Skeletal muscle cell (primary cell): ENCODE measurements at regions not wholly inside any gene's neighbourhood (a gene's known extent, or its start where the extent isn't known, plus 50 kb on each side); places are given as distances from the start of the nearest gene placed in this dataset.
A peak's percentile ranks its signal among the peaks of the same experiment; 100 is the strongest.

Experiments
- DNase-seq: peaks from one replicate; pipeline ENCODE4 v3.0.0-alpha.2; 2010; ENCODE audit warnings: low read depth
- H3K4me3 ChIP-seq: 2 replicates; pipeline ENCODE4 v1.5.1; 2011; ENCODE audit warnings: low read depth, mild to moderate bottlenecking, control low read depth, low read length, moderate library complexity

DNA sequence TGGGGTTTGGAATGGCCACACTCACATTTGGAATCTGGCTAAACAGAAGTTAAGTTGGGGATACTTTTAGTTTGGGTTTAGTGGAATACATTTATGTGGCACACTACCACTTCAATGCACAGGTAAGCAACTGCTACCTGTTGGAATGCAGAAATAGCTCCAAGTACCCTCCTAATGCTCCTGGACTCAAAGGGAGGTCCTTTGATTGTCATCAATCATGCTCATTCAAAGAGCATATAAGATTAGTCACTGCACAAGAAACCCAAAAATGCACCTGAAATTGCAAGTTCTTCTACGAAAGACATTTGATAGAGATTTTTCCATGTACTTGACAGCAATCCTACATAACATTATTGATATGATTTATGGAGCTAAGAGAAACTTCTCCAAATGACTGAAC is 247.7 kb downstream of the ANKRD50 start:
- no peak overlapping the region for H3K4me3 ChIP-seq
- no peak for DNase-seq

DNA sequence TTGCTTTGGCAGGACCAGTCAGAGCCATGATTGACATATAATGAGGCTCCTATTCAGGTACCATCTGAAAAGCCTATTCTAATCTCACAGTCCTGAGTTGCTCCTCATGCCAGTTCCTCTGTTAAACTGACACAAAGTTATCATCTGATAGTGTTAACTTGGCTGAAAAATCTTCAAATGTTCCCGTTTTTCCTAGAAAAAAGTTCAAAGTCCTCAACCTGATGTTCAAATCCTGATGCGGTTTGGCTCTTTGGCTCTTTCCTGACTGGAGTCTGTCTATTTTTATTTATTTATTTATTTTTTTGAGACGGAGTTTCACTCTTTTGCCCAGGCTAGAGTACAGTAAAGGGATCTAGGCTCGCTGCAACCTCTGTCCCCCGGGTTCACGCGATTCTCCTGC is 244.2 kb downstream of the ANKRD50 start:
- DNase-seq, result no peak
- no peak overlapping the region for H3K4me3 ChIP-seq

DNA sequence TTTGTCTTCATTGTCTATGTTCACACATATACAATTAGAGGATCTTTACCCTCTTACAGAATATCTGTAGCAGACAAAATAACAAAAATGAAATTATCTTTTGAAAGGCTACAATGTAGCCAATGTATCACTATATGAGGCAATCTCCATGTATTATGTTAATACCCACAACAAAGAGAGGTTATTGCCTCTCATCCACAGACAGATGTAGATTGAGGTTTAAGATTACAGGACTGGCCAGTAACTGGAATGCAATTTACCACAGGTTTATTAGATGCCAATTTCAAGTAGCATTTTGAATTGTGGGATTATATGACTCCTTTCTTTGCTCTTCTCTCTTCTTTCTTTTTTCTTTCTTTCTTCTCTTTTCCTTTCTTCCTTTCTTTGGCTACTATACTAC is 242.6 kb downstream of the ANKRD50 start:
- no peak for DNase-seq
- no peak overlapping the region for H3K4me3 ChIP-seq

DNA sequence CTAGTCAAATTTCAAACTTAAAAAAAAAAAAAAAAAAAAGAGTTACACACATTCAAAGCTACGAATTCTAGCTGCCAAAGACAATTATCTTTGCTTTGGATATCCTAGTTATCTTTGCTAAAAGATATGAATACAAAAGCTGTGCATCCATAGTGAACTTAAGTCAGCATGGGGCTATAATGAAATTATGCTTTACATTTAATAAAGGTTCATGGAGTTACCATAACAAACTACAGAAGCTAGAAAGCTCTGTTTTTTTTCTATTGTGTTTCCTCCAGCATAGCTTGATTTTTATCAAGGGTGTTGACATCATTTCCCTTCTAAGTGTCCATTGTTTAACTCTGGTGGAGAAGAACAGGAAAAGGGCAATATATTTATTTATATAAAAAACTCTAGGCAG is 234.1 kb downstream of the ANKRD50 start:
- no peak for DNase-seq
- no peak overlapping the region for H3K4me3 ChIP-seq

DNA sequence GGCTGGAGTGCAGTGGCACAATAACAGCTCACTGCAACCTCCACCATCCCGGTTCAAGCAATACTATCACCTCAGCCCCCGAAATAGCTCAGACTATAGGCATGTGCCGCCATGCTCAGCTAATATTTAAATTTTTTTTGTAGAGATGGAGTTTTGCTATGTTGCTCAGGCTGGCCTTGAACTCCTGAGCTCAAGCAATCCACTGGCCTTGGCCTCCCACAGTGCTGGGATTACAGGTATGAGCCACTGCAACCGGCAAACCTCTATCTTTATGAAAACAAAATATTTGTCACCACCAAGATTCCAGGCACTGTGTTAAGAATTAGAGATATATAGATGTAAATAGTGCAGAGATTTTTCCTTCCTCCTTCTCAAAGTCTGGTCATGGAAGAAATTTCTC is 232.5 kb downstream of the ANKRD50 start:
- H3K4me3 ChIP-seq, result no peak overlapping the region
- no peak for DNase-seq

DNA sequence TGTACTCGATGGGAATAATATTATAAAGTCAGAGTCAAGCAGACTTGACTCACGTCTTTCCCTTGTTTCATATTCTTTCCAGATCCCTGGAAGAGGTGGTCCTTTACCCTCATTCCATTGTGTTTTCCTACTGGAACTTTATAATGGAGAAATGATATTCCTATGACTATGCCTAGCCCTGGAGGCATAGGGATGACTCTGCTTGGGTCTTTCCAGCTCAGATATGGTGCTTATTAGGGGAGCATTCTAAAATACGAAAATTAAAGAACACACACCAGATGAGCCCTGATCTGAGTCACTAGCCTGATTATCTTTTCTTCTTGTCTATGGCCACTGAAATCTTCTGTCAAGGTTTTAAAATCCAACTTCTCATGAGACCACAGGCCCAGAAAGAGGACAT is 231.4 kb downstream of the ANKRD50 start:
- no peak for DNase-seq
- no peak overlapping the region for H3K4me3 ChIP-seq

DNA sequence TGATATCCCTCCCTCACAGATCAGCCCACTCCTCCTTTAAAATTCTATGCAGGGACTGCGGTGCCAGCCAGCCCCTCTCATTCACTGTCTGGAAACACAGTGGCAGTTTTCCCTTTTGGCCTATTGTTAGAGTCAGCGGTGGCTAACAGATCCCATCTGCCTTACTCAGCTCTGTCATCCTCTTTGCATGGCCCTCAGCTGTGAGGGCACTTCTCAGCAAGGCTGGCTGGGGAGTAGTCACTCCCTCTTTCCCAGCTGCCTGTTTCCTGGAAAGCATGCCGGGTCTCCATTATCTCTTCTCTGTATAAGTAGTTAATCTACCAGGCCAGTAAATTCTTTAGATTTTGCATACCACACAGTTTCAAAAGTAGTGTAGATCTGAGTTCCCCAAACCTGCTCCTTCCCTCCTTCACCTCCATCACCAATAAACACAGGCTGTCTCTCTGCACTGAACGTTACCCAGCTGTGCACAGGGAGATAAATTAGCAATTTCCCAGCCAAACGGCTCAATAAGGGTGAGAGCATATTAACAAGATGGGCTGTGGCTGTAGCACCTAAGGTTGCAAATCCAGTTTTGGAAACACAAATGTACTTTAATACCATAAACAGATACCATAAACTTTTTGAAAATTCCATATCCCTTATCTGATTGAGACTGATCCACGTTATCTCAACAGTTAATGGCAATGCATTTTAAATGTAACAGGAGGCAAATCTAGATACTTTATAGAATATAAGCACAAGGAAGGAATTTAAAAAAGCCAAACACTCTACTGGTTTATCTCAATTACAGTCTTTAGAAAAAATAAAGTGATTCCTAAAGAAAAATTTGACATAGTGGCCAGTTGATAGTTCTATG is 229.3 kb downstream of the ANKRD50 start:
- DNase-seq, result no peak
- H3K4me3 ChIP-seq, result no peak overlapping the region

DNA sequence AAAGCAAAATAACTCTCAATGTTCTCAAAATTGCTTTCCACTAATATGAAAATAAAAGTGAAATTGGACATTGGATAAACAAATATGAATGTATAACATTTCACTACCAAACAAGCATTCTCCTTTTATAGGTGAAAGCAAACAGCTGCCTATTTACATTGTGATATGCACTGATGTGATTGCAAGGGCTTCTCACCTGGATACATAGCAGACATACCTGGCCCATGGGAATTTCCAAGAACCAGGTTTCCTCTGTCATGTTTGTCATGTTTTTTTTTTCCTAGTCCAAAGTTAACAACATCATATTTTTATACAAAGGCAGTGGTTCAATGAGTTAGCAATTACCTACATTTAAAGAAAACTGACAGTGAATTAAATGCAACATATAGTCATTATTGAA is 228.5 kb downstream of the ANKRD50 start:
- no peak overlapping the region for H3K4me3 ChIP-seq
- no peak for DNase-seq

DNA sequence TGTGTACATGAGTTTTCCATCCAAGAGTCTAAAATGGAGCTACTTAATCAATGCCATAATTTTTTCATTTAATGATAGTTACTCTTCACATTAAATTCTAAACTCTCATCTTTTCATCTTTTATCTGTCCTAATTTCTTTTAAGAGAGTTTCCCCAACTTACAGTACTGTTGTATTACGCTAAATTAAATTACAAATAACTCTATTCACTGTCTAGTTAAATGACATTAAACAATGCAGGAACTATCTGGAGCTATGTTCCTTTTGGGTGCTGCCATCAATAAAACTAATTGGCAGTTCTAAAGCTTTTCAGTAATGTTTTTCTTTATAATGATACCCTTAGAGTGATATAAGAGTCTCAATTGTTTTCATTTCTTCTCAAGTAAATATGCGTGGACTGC is 227.6 kb downstream of the ANKRD50 start:
- DNase-seq, result no peak
- no peak overlapping the region for H3K4me3 ChIP-seq

DNA sequence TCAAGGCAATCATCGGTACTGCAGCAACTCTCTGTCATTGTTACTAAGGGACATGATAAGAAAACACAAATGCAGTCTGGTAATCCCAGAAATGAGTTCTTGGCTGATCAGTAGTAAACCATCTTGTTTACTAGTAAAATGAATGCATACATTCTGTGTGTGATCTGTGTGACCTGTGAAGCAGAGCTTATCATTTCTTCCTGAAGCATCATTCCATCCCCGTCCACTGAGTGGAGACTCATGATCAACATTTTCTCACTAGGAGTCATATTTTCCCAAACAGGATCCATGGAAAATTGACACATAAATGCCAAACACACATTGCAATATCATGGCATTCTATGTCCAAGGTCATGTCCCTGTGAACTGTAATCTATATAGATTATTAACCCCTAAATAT is 226.1 kb downstream of the ANKRD50 start:
- H3K4me3 ChIP-seq, result no peak overlapping the region
- no peak for DNase-seq

DNA sequence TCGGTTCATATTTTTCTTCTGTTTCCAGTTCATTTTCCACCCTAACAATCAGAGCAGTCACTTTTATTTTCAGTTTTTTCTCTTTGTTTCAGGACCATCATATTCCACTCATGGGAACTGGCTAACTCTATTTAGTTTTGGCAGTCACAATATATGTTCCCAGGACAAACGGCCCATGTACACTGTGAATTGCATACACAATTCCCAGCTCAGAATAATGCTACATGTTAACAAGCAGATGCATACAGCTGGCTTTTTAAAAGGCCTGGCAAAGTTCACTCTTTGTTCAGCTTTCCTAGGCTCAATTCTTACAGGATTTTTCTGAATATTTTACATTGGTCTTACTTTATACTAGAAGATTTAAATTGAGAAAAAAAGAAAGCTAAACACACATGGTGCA is 224.9 kb downstream of the ANKRD50 start:
- H3K4me3 ChIP-seq, result no peak overlapping the region
- no peak for DNase-seq

DNA sequence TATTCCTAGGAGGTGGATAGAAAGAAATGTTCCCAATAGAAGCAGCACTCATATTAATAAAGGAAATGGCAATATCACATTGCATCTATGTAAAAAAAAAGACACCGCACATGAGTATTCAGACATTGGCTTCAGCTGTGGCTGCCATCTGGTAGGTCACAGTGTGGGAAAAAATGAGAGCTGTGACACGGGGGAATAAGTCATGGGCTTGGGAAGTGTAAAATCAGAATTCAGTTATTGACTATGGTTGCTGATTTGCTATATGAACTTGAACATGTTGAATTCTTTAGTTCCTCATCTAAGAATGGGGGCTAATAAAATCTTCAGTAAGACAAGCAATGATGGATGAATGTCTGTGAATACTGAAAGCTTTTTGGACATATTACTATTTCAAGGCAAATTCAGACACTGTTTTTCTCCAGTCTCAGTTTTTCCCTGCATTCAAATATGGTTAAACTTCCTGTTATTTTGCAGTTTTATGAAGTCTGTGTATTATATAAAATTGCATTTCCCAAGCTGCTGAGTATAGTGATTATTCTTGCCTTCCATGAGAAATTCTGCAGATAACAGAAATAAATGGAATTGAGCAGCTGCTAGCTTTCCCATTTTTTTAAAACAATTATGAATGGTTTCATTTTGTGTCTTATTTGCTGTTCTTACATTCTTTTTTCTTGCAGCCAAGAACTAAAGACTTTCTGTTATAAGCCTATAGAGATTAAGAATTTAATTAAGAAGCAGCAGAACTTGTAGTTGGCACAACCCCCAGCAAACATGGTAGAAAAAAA is 221.0 kb downstream of the ANKRD50 start:
- H3K4me3 ChIP-seq, result no peak overlapping the region
- DNase-seq, result no peak

DNA sequence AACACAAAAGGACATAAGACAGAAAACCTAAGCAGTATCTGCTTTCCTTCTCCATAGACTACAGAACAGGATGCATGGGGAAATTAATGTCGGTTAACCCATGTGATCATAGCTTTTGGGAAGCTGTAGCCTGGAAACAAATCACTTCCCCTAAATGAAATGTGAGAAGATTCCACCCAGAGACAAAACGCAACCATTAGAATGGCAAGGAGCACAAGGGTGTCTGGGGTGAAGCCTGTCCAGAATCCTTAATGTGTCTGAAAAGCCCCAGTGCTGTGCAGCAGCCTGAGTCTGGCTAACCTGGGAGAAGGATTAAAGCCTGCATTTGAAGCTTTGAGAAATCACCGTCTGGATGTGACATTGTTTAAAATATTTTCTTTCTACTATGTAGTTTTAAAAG is 213.3 kb downstream of the ANKRD50 start:
- peak; percentile 9 for DNase-seq
- no peak overlapping the region for H3K4me3 ChIP-seq

DNA sequence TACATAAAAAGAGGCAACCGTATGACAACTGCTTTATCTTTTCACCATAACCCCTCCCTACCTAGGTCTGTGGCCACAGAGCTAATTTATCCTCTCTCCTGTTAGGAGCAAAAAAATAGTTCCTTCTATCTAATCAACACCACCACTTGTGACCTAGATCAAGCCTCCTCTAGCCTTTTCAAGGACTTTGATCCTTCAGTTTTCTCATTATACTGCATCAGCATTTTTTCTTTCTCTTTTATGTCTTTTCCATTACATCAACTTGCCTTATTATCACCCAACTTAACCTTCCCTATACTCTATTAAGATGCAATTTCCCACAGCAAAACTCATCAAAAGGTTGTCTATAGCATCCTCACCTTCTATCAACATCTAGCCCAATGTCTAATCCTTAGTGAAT is 211.0 kb downstream of the ANKRD50 start:
- H3K4me3 ChIP-seq, result no peak overlapping the region
- no peak for DNase-seq

DNA sequence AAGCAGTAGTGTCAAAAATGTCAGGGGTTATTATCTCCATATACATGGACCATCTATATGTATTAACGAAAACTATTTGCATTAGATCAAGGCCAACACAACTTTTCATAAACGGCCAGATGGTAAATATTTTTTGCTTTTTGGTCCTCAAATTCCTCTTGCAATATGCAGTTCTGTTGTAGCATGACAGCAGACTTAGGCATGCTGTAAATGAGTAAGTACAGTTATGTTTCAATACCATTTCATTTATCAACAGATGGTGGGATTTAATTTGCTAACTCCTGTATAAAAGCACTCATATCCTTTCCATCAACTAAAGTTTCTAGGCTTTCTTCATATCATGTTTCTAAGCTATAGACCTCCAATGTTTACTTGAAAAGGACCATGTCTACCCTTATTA is 208.1 kb downstream of the ANKRD50 start:
- DNase-seq, result no peak
- H3K4me3 ChIP-seq, result no peak overlapping the region

DNA sequence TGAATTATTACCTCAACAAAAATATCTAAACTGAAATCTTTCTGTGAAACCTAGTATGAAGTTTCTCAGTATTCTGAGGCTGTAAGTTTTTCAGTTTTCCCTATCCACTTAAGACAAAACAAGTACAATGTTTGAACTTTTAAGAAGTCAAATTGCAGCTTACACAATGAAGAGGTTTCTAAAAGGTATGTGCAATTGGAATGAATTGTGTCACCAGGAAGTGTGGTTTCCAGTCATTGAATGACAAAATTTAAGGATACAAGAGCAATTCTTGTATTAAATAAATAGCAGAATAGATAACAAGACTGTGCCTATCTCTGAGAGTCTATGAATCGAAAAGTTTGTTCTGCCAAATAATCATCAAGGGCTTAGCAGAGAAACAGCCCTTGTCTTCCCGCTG is 207.3 kb downstream of the ANKRD50 start:
- no peak for DNase-seq
- no peak overlapping the region for H3K4me3 ChIP-seq

DNA sequence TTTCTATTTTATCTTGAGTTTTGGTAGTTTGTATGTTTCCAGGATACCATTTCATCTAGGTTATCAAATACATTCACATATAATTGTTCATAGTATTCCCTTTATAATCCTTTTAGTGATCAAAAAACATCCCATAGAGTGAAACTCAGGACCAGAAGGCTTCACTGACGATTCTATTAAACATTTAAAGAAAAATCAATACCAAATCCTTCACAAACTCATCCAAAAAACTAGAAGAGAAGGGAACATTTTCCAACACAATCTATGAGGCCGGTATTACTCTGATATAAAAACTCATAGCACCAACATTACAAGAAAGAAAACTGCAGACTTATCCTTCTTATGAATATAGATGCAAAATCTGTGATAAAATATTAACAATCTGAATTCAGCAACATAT is 203.4 kb downstream of the ANKRD50 start:
- no peak for DNase-seq
- H3K4me3 ChIP-seq, result no peak overlapping the region

DNA sequence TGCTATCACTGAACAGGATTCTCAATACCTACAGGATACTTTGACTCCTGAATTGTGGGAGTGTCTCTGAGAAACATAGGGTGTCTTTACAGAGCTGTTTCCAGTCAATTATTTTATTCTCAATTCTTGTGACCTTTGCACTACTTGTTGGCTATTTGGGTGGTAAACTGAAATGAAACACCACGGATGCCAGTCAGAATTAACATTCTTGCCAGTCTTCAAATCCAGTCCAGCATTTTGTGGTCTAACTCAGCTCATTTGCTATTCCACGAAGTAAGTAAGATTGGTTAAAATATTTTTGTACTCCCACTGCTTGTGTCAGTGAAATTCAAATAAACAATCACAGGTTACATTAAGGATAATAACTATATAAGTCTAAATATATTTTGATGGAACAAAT is 197.9 kb downstream of the ANKRD50 start:
- DNase-seq, result no peak
- H3K4me3 ChIP-seq, result no peak overlapping the region

DNA sequence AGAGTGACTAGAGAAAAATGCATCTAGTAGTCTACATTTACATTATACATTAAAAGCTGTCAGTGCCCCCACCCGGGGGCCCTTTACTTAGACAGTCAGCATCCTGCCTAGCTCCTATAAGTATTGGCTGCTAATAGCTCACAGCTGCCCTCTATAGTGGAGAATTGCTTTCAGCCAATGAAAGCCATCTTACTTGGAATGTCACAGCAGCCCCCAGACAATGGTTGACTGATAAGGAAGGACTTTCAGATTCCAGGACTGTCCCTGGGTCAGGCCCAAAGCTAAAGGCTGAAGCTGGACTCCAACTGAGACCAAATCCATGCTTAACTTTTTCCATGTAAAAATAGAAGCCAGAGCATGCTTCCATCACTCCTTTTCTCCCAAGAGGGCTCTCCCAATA is 196.9 kb downstream of the ANKRD50 start:
- no peak for DNase-seq
- H3K4me3 ChIP-seq, result no peak overlapping the region

DNA sequence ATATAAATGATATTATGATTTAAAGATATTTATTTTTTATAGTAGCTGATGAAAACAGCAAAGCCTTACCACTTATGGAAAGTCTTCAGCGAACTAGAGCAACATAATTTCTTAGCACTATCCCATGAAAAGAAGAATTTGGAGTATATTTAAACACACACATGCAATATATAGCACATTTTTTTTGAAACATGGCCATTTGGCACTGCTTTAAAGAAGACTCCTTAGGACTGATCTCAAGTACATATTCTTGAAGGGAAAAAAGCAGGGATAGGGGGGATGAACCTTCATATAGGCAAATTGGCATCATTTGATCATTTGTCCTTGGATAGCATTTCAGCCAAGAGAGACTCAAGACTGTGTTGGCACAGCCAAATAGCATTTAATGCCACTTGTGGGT is 193.3 kb downstream of the ANKRD50 start:
- no peak overlapping the region for H3K4me3 ChIP-seq
- DNase-seq, result no peak

DNA sequence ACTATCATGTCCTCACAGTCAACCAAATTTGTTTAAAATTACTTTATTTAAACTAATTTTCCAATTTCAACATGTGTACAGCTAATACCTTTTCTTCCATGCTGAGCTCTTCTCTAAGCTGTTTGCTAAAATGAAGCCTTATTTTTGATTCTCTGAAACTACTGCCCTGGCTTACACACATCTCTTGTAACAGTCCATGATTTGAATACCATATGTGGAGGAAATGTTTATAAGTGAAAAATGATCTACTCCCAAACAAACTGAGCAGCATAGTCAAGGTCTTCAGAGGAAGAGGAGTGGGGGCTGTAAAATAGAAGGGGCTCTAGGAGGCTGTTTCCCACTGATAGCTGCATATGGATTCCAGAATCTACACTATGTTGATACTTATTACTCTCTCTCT is 188.7 kb downstream of the ANKRD50 start:
- no peak overlapping the region for H3K4me3 ChIP-seq
- no peak for DNase-seq
